HepG2 (cell line): ENCODE measurements at regions not wholly inside any gene's neighbourhood (a gene's known extent, or its start where the extent isn't known, plus 50 kb on each side); places are given as distances from the start of the nearest gene placed in this dataset.

Source experiments
- ATAC-seq: fragments of 200-7000 bp; cut with Tn5 transposase; 3 replicates; pipeline ENCODE4 v1.9.1; 2020; ENCODE audit warnings: mild to moderate bottlenecking, moderate library complexity
- BruUV-seq: library from RNA; stranded (reverse); fragments of 400-500 nt; replicated peaks from 2 replicates; lab custom pipeline; 2021; lab: Mats Ljungman, UMichigan
- CTCF ChIA-PET: fragments of 300-600 bp; formaldehyde crosslinking; extraction: SDS; loops from one replicate; lab custom pipeline; 2021; ENCODE audit warnings: low total read pairs, inconsistent platforms, low intra/inter-chr PET ratio; lab: Yijun Ruan, JAX
- POLR2A ChIA-PET: fragments of 350-600 bp; sonication (Branson Sonifier 250); formaldehyde crosslinking; loops from one replicate; lab custom pipeline; 2020; ENCODE audit warnings: antibody characterized with exemption, inconsistent platforms; lab: Yijun Ruan, JAX
- DNase-seq: peaks from one replicate; pipeline ENCODE4 v3.0.0-alpha.2; 2015; ENCODE audit warnings: low spot score
- FAIRE-seq: peaks from 3 replicates; lab custom pipeline; 2011; peaks lifted over from hg19 to GRCh38; lab: Jason Lieb, UNC
- H2AFZ ChIP-seq: one replicate; pipeline ENCODE4 v1.6.1; 2011; ENCODE audit warnings: low read length, inconsistent platforms
- H3K27ac ChIP-seq: fragments of 300-600 bp; 3 replicates; pipeline ENCODE4 v1.8.0; 2011; ENCODE audit warnings: mixed run types, mild to moderate bottlenecking, mixed read lengths, low read length, inconsistent platforms; ENCODE audit not compliant: insufficient read depth; ENCODE audit errors: extremely low read length
- H3K27me3 ChIP-seq, 2 experiments: fragments of 200-600 bp in 1 of 2; 2 replicates in 1 of 2; 3 replicates in 1 of 2; pipeline versions ENCODE4 v1.6.0 to v1.8.0; 2011; ENCODE audit warnings: low read length in 2 of 2, mild to moderate bottlenecking in 2 of 2, moderate library complexity in 2 of 2, inconsistent platforms in 1 of 2; ENCODE audit not compliant: insufficient read depth in 2 of 2, control insufficient read depth in 1 of 2
- H3K36me3 ChIP-seq, 2 experiments: fragments of 200-600 bp in 1 of 2; replicated peaks in 1 of 2; 2 replicates in 1 of 2; 3 replicates in 1 of 2; pipeline versions ENCODE4 v1.5.1 to v1.8.0; 2011; ENCODE audit warnings: low read length in 2 of 2, inconsistent platforms in 1 of 2; ENCODE audit not compliant: insufficient read depth in 2 of 2, control insufficient read depth in 1 of 2
- H3K4me1 ChIP-seq: 2 replicates; pipeline ENCODE4 v1.5.1; 2012; ENCODE audit warnings: low read length, inconsistent platforms; ENCODE audit not compliant: insufficient read depth
- H3K4me2 ChIP-seq: 2 replicates; pipeline ENCODE4 v1.6.0; 2011; ENCODE audit warnings: low read depth, low read length, inconsistent platforms
- H3K4me3 ChIP-seq, 3 experiments: fragments of 200-600 bp in 1 of 3; sonication (generic), shearing (Covaris generic) in 1 of 3; replicated peaks in 1 of 3; 2 replicates each; pipeline ENCODE4 v1.5.1; 2011 to 2016; ENCODE audit warnings: low read length in 3 of 3, inconsistent platforms in 2 of 3, low read depth in 2 of 3, mild to moderate bottlenecking in 2 of 3, control low read depth in 1 of 3, mixed read lengths in 1 of 3; ENCODE audit not compliant: insufficient read depth in 1 of 3
- H3K79me2 ChIP-seq: one replicate; pipeline ENCODE4 v1.6.1; 2011; ENCODE audit warnings: low read length, inconsistent platforms; ENCODE audit not compliant: insufficient read depth
- H3K9ac ChIP-seq: 2 replicates; pipeline ENCODE4 v1.6.0; 2011; ENCODE audit warnings: mild to moderate bottlenecking, low read depth, low read length, inconsistent platforms; ENCODE audit not compliant: insufficient read depth
- H3K9me3 ChIP-seq: 2 replicates; pipeline ENCODE4 v1.5.1; 2012; ENCODE audit warnings: mild to moderate bottlenecking, low read length
- H4K20me1 ChIP-seq: 2 replicates; pipeline ENCODE4 v1.6.0; 2011; ENCODE audit warnings: inconsistent platforms, mild to moderate bottlenecking, low read length, moderate library complexity; ENCODE audit not compliant: insufficient read depth
- ERF ChIP-seq: IDR thresholded peaks from 2 replicates; pipeline ENCODE4 v1.6.1; 2018; ENCODE audit warnings: missing biosample characterization, missing genetic modification reagents
- MBD4 ChIP-seq: IDR thresholded peaks from 2 replicates; pipeline ENCODE4 v1.6.1; 2012; ENCODE audit warnings: low read length, inconsistent platforms, borderline replicate concordance
- SAP130 ChIP-seq: IDR thresholded peaks from 2 replicates; pipeline ENCODE4 v1.6.1; 2016; ENCODE audit warnings: low read depth
- U2AF1 ChIP-seq: fragments of 200-400 bp; formaldehyde crosslinking; optimal IDR thresholded peaks from 2 replicates; pipeline ENCODE3; 2017; ENCODE audit warnings: mild to moderate bottlenecking, low read depth, low read length
- ZHX1 ChIP-seq: sonication (generic); formaldehyde crosslinking; IDR thresholded peaks from 2 replicates; pipeline ENCODE4 v1.8.1; 2022; ENCODE audit warnings: low read depth, mild to moderate bottlenecking, missing genetic modification reagents
- ZKSCAN8 ChIP-seq: IDR thresholded peaks from 2 replicates; pipeline ENCODE4 v1.6.1; 2016; ENCODE audit warnings: borderline replicate concordance, missing genetic modification reagents, missing compliant biosample characterization
- ZNF737 ChIP-seq: sonication (generic); formaldehyde crosslinking; IDR thresholded peaks from 2 replicates; pipeline ENCODE4 v1.5.0; 2020; ENCODE audit warnings: missing genetic modification reagents, mild to moderate bottlenecking, borderline replicate concordance
- ZNF790 ChIP-seq: sonication (generic); formaldehyde crosslinking; IDR thresholded peaks from 2 replicates; pipeline ENCODE4 v1.8.0; 2022; ENCODE audit warnings: missing genetic modification reagents, mild to moderate bottlenecking, borderline replicate concordance
- ZSCAN20 ChIP-seq: sonication (generic); formaldehyde crosslinking; IDR thresholded peaks from 2 replicates; pipeline ENCODE4 v1.4.0; 2020; ENCODE audit warnings: missing genetic modification reagents, mild to moderate bottlenecking, borderline replicate concordance
- WGBS: methylation state at CpG from one replicate; pipeline ENCODE4 v1.1.6; 2017; ENCODE audit warnings: low lambda C conversion rate; 5-methylcytosine and 5-hydroxymethylcytosine counted together
- in situ Hi-C: cut with HindIII; loops from 2 replicates; pipeline ENCODE4 v1.10.0; 2017; ENCODE audit warnings: low pct_unique_long_range_greater_than_20kb; ENCODE audit not compliant: extremely low pct_ligation_motif_present
- intact Hi-C: fragments of 100-400 bp; cut with micrococcal nuclease; formaldehyde crosslinking; loops from one replicate; pipeline ENCODE4 v1.10.0; 2022; ENCODE audit not compliant: unreplicated experiment

GRCh38 chr9:89807101-89807395, 202.2 kb downstream of the GADD45G start:
- DNase-seq (no peak), FAIRE-seq (no peak), ATAC-seq (no peak)
- no peak overlapping the region for H3K4me3 ChIP-seq
- H2AFZ ChIP-seq = no peak overlapping the region
- POLR2A ChIA-PET = no interaction called here
- H3K36me3 ChIP-seq = no peaks in the 10 kb centered on the region
- 13% methylated on average over 1 of the region's 5 CpGs for WGBS
- no peaks in the 10 kb centered on the region for H3K4me1 ChIP-seq
- H4K20me1 ChIP-seq = no peaks in the 10 kb centered on the region
- H3K4me2 ChIP-seq = no peak overlapping the region
- no peaks in the 10 kb centered on the region for H3K9me3 ChIP-seq
- no TSS peak for BruUV-seq
- in situ Hi-C loops (no loop called here), intact Hi-C loops (no loop called here)
- no peak overlapping the region for H3K27ac ChIP-seq
- TF ChIP-seq ERF (CRISPR knock-in tag) = no peak
- no peak for TF ChIP-seq SAP130 (CRISPR knock-in tag)
- TF ChIP-seq U2AF1 = no peak
- TF ChIP-seq ZNF790 = no peak
- no peak for TF ChIP-seq ZHX1 (CRISPR knock-in tag)
- no peak for TF ChIP-seq ZKSCAN8 (CRISPR knock-in tag)
- TF ChIP-seq ZSCAN20 = no peak
- no peak for TF ChIP-seq ZNF737 (CRISPR knock-in tag)
- TF ChIP-seq MBD4 = no peak
- no peak overlapping the region for H3K9ac ChIP-seq
- no peaks in the 10 kb centered on the region for H3K79me2 ChIP-seq
- CTCF ChIA-PET = no interaction called here
- no peaks in the 10 kb centered on the region for H3K27me3 ChIP-seq
